Femur (tissue), 1 donor: ENCODE measurements at regions not wholly inside any gene's neighbourhood (a gene's known extent, or its start where the extent isn't known, plus 50 kb on each side); places are given as distances from the start of the nearest gene placed in this dataset.

Source experiments
- DNase-seq: peaks from one replicate; pipeline ENCODE4 v3.0.0-alpha.2; 2017

GRCh38 chr12:69099201-69099837 lies 140.1 kb upstream of the CPSF6 start:
- DNase-seq: no peak

GRCh38 chr12:69101505-69101904 lies 137.9 kb upstream of the CPSF6 start:
- no peak for DNase-seq

GRCh38 chr12:69102856-69103255 lies 136.5 kb upstream of the CPSF6 start:
- no peak for DNase-seq

- no peak for DNase-seq
These were observed 134.0 kb upstream of the CPSF6 start for GRCh38 chr12:69105101-69105962.

- no peak for DNase-seq
These were observed 132.8 kb upstream of the CPSF6 start for GRCh38 chr12:69106482-69107118.

- DNase-seq: no peak
These were observed 131.8 kb upstream of the CPSF6 start for GRCh38 chr12:69107541-69107940.

GRCh38 chr12:69108037-69108436 lies 131.3 kb upstream of the CPSF6 start:
- DNase-seq: no peak

GRCh38 chr12:69112616-69113015 lies 126.8 kb upstream of the CPSF6 start:
- no peak for DNase-seq

- DNase-seq: no peak
These were observed 124.3 kb upstream of the CPSF6 start for GRCh38 chr12:69115099-69115498.

GRCh38 chr12:69115951-69116350 lies 123.4 kb upstream of the CPSF6 start:
- no peak for DNase-seq

- no peak for DNase-seq
These were observed 121.7 kb upstream of the CPSF6 start for GRCh38 chr12:69117566-69118266.

- no peak for DNase-seq
These were observed 120.9 kb upstream of the CPSF6 start for GRCh38 chr12:69118516-69118915.

GRCh38 chr12:69119770-69120169 lies 119.6 kb upstream of the CPSF6 start:
- no peak for DNase-seq

GRCh38 chr12:69120354-69120753 lies 119.0 kb upstream of the CPSF6 start:
- DNase-seq: no peak

- no peak for DNase-seq
These were observed 116.1 kb upstream of the CPSF6 start for GRCh38 chr12:69123311-69123710.

GRCh38 chr12:69123919-69124638 lies 115.3 kb upstream of the CPSF6 start:
- no peak for DNase-seq

- DNase-seq: no peak
These were observed 110.4 kb upstream of the CPSF6 start for GRCh38 chr12:69129017-69129416.

- DNase-seq: no peak
These were observed 109.8 kb upstream of the CPSF6 start for GRCh38 chr12:69129564-69129963.

GRCh38 chr12:69130064-69130463 lies 109.3 kb upstream of the CPSF6 start:
- DNase-seq: no peak

- DNase-seq: no peak
These were observed 108.3 kb upstream of the CPSF6 start for GRCh38 chr12:69131077-69131476.

GRCh38 chr12:69136931-69137613 lies 102.3 kb upstream of the CPSF6 start:
- no peak for DNase-seq

- no peak for DNase-seq
These were observed 98.3 kb upstream of the CPSF6 start for GRCh38 chr12:69141074-69141473.
